ENCODE measurements at regions not wholly inside any gene's neighbourhood (a gene's known extent, or its start where the extent isn't known, plus 50 kb on each side); places are given as distances from the start of the nearest gene placed in this dataset.

GRCh38 chr17:52740006-52740405 lies 581.5 kb upstream of the CA10 start:
- no peak for TF ChIP-seq CTCF (IDR thresholded peaks at IDR 0.05)
- no peak for TF ChIP-seq POLR2A (IDR thresholded peaks at IDR 0.05)
